ENCODE measurements at regions not wholly inside any gene's neighbourhood (a gene's known extent, or its start where the extent isn't known, plus 50 kb on each side); places are given as distances from the start of the nearest gene placed in this dataset.

- DNase-seq: no peak
These were observed 1411.2 kb upstream of the MIR17HG start for GRCh38 chr13:89936256-89936655.

- DNase-seq: no peak
These were observed 1410.1 kb upstream of the MIR17HG start for GRCh38 chr13:89937420-89937819.

- no peak for DNase-seq
These were observed 1407.1 kb upstream of the MIR17HG start for GRCh38 chr13:89940383-89940782.

GRCh38 chr13:89943139-89943538, 1404.3 kb upstream of the MIR17HG start:
- no peak for DNase-seq

- no peak for DNase-seq
These were observed 1397.3 kb upstream of the MIR17HG start for GRCh38 chr13:89950225-89950624.

GRCh38 chr13:89951341-89951740, 1396.1 kb upstream of the MIR17HG start:
- DNase-seq: no peak

- DNase-seq: no peak
These were observed 1393.9 kb upstream of the MIR17HG start for GRCh38 chr13:89953581-89953980.

GRCh38 chr13:89955773-89956172, 1391.7 kb upstream of the MIR17HG start:
- DNase-seq: no peak

GRCh38 chr13:89959074-89959473, 1388.4 kb upstream of the MIR17HG start:
- no peak for DNase-seq

GRCh38 chr13:89965252-89965651, 1382.2 kb upstream of the MIR17HG start:
- no peak for DNase-seq

- no peak for DNase-seq
These were observed 1381.0 kb upstream of the MIR17HG start for GRCh38 chr13:89966524-89966923.

- DNase-seq: no peak
These were observed 1379.8 kb upstream of the MIR17HG start for GRCh38 chr13:89967701-89968100.

- peak; percentile 9 to 22 for DNase-seq
These were observed 1379.0 kb upstream of the MIR17HG start for GRCh38 chr13:89968470-89968869.

GRCh38 chr13:89970353-89970709, 1377.2 kb upstream of the MIR17HG start:
- no peak for DNase-seq

- no peak for DNase-seq
These were observed 1370.3 kb upstream of the MIR17HG start for GRCh38 chr13:89977203-89977602.

- no peak for DNase-seq
These were observed 1366.6 kb upstream of the MIR17HG start for GRCh38 chr13:89980896-89981295.

- DNase-seq: peak in 1 of 2 experiments; percentile 7
These were observed 1364.9 kb upstream of the MIR17HG start for GRCh38 chr13:89982407-89983095.

- no peak for DNase-seq
These were observed 1359.3 kb upstream of the MIR17HG start for GRCh38 chr13:89988206-89988605.

GRCh38 chr13:90003566-90003965, 1343.9 kb upstream of the MIR17HG start:
- no peak for DNase-seq

- DNase-seq: no peak
These were observed 1338.8 kb upstream of the MIR17HG start for GRCh38 chr13:90008707-90009149.

- no peak for DNase-seq
These were observed 1333.4 kb upstream of the MIR17HG start for GRCh38 chr13:90014038-90014437.

GRCh38 chr13:90015565-90016507, 1331.7 kb upstream of the MIR17HG start:
- DNase-seq: no peak

GRCh38 chr13:90016688-90017087, 1330.8 kb upstream of the MIR17HG start:
- DNase-seq: no peak

- no peak for DNase-seq
These were observed 1326.9 kb upstream of the MIR17HG start for GRCh38 chr13:90020536-90021070.

All from AML-193 (cell line).